A549 (cell line): ENCODE measurements at regions not wholly inside any gene's neighbourhood (a gene's known extent, or its start where the extent isn't known, plus 50 kb on each side); places are given as distances from the start of the nearest gene placed in this dataset.

ENCODE experiments used
- ATAC-seq, 2 experiments: fragments of 200-7000 bp in 1 of 2; fragments of >200 bp in 1 of 2; cut with Nextera tagmentation in 1 of 2; cut with Tn5 transposase in 1 of 2; 3 replicates each; pipeline versions ENCODE4 v1.8.0 to v1.9.1; 2018 to 2020; ENCODE audit warnings: mild to moderate bottlenecking in 1 of 2, moderate library complexity in 1 of 2
- CTCF ChIA-PET: fragments of 300-600 bp; sonication (Branson Sonifier 250); formaldehyde crosslinking; extraction: SDS; loops from one replicate; lab custom pipeline; 2021; ENCODE audit warnings: antibody characterized with exemption, inconsistent platforms; lab: Yijun Ruan, JAX
- POLR2A ChIA-PET: fragments of 350-600 bp; formaldehyde crosslinking; extraction: SDS; loops from one replicate; lab custom pipeline; 2021; ENCODE audit warnings: antibody characterized with exemption, inconsistent platforms; lab: Yijun Ruan, JAX
- DNase-seq, 2 experiments: peaks; one replicate each; pipeline versions ENCODE4 v3.0.0 to v3.0.0-alpha.2; 2011 to 2016; ENCODE audit warnings: low read depth in 1 of 2, low spot score in 1 of 2
- FAIRE-seq: peaks from 2 replicates; lab custom pipeline; 2011; peaks lifted over from hg19 to GRCh38; lab: Jason Lieb, UNC
- H3K27ac ChIP-seq, 2 experiments: fragments of >200 bp; sonication (Bioruptor Twin); formaldehyde crosslinking; 3 replicates each; pipeline ENCODE4 v1.5.1; 2016 to 2017
- H3K4me1 ChIP-seq: fragments of >200 bp; sonication (Bioruptor Twin); formaldehyde crosslinking; 3 replicates; pipeline ENCODE4 v1.6.1; 2016
- H3K4me2 ChIP-seq: fragments of >200 bp; sonication (Bioruptor Twin); formaldehyde crosslinking; 3 replicates; pipeline ENCODE4 v1.6.1; 2016
- H3K4me3 ChIP-seq: fragments of >200 bp; sonication (Bioruptor Twin); formaldehyde crosslinking; 3 replicates; pipeline ENCODE4 v1.5.1; 2016
- H3K9me3 ChIP-seq: fragments of >200 bp; sonication (Bioruptor Twin); formaldehyde crosslinking; 3 replicates; pipeline ENCODE4 v1.6.1; 2016
- CBX2 ChIP-seq: fragments of 200-600 bp; sonication (generic); IDR thresholded peaks from 2 replicates; pipeline ENCODE4 v1.6.1; 2016; ENCODE audit warnings: low read depth, mild to moderate bottlenecking, borderline replicate concordance
- EHF ChIP-seq: fragments of 250-450 bp; sonication (Bioruptor Pico); IDR thresholded peaks from 2 replicates; pipeline ENCODE4 v1.5.0; 2020; ENCODE audit warnings: mild to moderate bottlenecking
- EHMT2 ChIP-seq: fragments of 200-600 bp; sonication (generic); IDR thresholded peaks from 2 replicates; pipeline ENCODE4 v1.6.1; 2016; ENCODE audit warnings: antibody characterized with exemption, low read depth, mild to moderate bottlenecking, moderate library complexity
- ESRRA ChIP-seq: fragments of 150-350 bp; IDR thresholded peaks from 2 replicates; pipeline ENCODE4 v1.6.1; 2014; ENCODE audit warnings: mild to moderate bottlenecking, low read length, borderline replicate concordance
- HOXA7 ChIP-seq: fragments of 250-450 bp; sonication (Bioruptor Pico); IDR thresholded peaks from 2 replicates; pipeline ENCODE4 v1.5.0; 2020; ENCODE audit warnings: mild to moderate bottlenecking, moderate library complexity
- HOXB13 ChIP-seq: fragments of 250-450 bp; sonication (Bioruptor Pico); IDR thresholded peaks from 2 replicates; pipeline ENCODE4 v1.5.0; 2020; ENCODE audit warnings: low read depth, mild to moderate bottlenecking, moderate library complexity
- JUN ChIP-seq, 2 experiments: fragments of >200 bp; sonication (Bioruptor Twin); formaldehyde crosslinking; IDR thresholded peaks; 2 replicates in 1 of 2; 3 replicates in 1 of 2; pipeline ENCODE4 v1.6.1; 2016 to 2017
- POLR2A ChIP-seq: IDR thresholded peaks from 2 replicates; pipeline ENCODE4 v1.6.1; 2012; ENCODE audit warnings: mild to moderate bottlenecking, low read length
- RAD21 ChIP-seq, 2 experiments: fragments of >200 bp in 1 of 2; sonication (Bioruptor Twin) in 1 of 2; formaldehyde crosslinking in 1 of 2; IDR thresholded peaks in 1 of 2; conservative IDR thresholded peaks in 1 of 2; 2 replicates in 1 of 2; 3 replicates in 1 of 2; pipeline ENCODE4 v1.6.1; 2012 to 2018; ENCODE audit warnings: inconsistent platforms in 1 of 2
- RCOR1 ChIP-seq: fragments of 150-350 bp; IDR thresholded peaks from 2 replicates; pipeline ENCODE4 v1.6.1; 2014; ENCODE audit warnings: antibody characterized with exemption, low read length, low read depth
- RFX5 ChIP-seq: fragments of 450-650 bp; IDR thresholded peaks from 2 replicates; pipeline ENCODE4 v1.7.1; 2014; ENCODE audit warnings: antibody characterized with exemption, mild to moderate bottlenecking, moderate library complexity
- SMC3 ChIP-seq: fragments of >200 bp; sonication (Bioruptor Twin); formaldehyde crosslinking; IDR thresholded peaks from 3 replicates; pipeline ENCODE4 v1.6.1; 2018; ENCODE audit warnings: inconsistent platforms
- SREBF2 ChIP-seq: fragments of 450-650 bp; IDR thresholded peaks from 2 replicates; pipeline ENCODE4 v1.6.1; 2014; ENCODE audit warnings: mild to moderate bottlenecking, moderate library complexity
- TFCP2L1 ChIP-seq: fragments of 250-450 bp; sonication (Bioruptor Pico); IDR thresholded peaks from 2 replicates; pipeline ENCODE4 v1.5.0; 2021; ENCODE audit warnings: mild to moderate bottlenecking
- ZC3H11A ChIP-seq: fragments of 450-650 bp; IDR thresholded peaks from 2 replicates; pipeline ENCODE4 v1.6.1; 2014; ENCODE audit warnings: antibody characterized with exemption, mild to moderate bottlenecking
- ZFP36 ChIP-seq: fragments of 450-650 bp; IDR thresholded peaks from 2 replicates; pipeline ENCODE4 v1.6.1; 2014; ENCODE audit warnings: borderline replicate concordance; ENCODE audit not compliant: partially characterized antibody
- ZNF302 ChIP-seq: fragments of 250-450 bp; sonication (Bioruptor Pico); IDR thresholded peaks from 2 replicates; pipeline ENCODE4 v1.9.0; 2021; ENCODE audit warnings: inconsistent platforms, mild to moderate bottlenecking, moderate library complexity
- WGBS: methylation state at CpG from one replicate; pipeline ENCODE4 v1.1.6; 2017; ENCODE audit errors: missing lambda C conversion rate; 5-methylcytosine and 5-hydroxymethylcytosine counted together
- TF ChIP-seq, protein P1 (sequence below): fragments of 250-450 bp; sonication (Bioruptor Pico); IDR thresholded peaks from 2 replicates; pipeline ENCODE4 v1.5.0; 2020; ENCODE audit warnings: low read depth, mild to moderate bottlenecking, moderate library complexity
- TF ChIP-seq, protein P2 (sequence below): fragments of >200 bp; sonication (Bioruptor Twin); formaldehyde crosslinking; IDR thresholded peaks from 2 replicates; pipeline ENCODE4 v1.6.1; 2016
- TF ChIP-seq, protein P3 (sequence below): fragments of >200 bp; sonication (Bioruptor Twin); formaldehyde crosslinking; IDR thresholded peaks from 3 replicates; pipeline ENCODE4 v1.6.1; 2016
- TF ChIP-seq, protein P4 (sequence below): IDR thresholded peaks from 2 replicates; pipeline ENCODE4 v1.6.1; 2012; ENCODE audit warnings: low read depth, borderline replicate concordance
- TF ChIP-seq, protein P5 (sequence below): fragments of >200 bp; sonication (Bioruptor Twin); formaldehyde crosslinking; IDR thresholded peaks from 3 replicates; pipeline ENCODE4 v1.5.1; 2016

DNA sequence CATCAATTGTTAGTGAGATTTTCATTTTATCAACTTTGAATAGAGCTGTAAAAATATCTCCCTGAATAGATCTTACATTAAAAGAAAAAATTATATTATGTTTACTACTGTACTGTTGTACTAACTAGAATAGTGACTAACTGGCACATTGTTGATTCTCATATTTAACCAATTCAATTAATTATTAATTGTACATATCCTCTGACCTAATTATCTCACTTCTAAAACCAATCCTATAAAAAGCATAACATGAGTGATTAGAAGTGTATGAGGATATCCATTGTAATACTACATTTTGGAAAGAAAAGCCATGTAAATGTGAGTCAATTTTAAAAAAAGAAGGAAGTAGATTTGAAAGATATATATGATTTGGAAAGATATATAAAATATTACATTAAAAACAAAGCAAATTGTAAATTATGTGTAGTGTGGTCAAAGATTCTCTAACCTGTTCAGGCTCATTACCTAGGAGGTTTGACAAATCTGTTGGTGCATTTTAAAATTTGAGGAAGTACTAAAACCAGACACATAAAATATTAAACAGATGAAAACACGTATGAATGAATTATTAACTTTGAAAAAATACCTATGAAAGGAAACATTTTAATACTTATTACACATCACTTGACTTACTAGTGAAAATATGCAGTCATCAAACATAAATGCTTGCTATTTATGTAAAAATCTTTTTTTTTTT lies 829.8 kb upstream of the SLC10A2 start:
- no peak overlapping the region for H3K4me2 ChIP-seq
- H3K4me3 ChIP-seq: no peak overlapping the region
- 3% methylated on average over 1 of the region's 1 CpG for WGBS
- DNase-seq (no peak), FAIRE-seq (no peak), ATAC-seq (no peak)
- no peak overlapping the region for H3K27ac ChIP-seq
- TF ChIP-seq, protein P1, sequence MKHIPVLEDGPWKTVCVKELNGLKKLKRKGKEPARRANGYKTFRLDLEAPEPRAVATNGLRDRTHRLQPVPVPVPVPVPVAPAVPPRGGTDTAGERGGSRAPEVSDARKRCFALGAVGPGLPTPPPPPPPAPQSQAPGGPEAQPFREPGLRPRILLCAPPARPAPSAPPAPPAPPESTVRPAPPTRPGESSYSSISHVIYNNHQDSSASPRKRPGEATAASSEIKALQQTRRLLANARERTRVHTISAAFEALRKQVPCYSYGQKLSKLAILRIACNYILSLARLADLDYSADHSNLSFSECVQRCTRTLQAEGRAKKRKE: no peak
- no peak for TF ChIP-seq CBX2
- no peak for TF ChIP-seq ZNF302 (CRISPR knock-in tag)
- TF ChIP-seq, protein P2, sequence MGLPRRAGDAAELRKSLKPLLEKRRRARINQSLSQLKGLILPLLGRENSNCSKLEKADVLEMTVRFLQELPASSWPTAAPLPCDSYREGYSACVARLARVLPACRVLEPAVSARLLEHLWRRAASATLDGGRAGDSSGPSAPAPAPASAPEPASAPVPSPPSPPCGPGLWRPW: no peak
- TF ChIP-seq, protein P3, sequence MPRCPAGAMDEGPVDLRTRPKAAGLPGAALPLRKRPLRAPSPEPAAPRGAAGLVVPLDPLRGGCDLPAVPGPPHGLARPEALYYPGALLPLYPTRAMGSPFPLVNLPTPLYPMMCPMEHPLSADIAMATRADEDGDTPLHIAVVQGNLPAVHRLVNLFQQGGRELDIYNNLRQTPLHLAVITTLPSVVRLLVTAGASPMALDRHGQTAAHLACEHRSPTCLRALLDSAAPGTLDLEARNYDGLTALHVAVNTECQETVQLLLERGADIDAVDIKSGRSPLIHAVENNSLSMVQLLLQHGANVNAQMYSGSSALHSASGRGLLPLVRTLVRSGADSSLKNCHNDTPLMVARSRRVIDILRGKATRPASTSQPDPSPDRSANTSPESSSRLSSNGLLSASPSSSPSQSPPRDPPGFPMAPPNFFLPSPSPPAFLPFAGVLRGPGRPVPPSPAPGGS: no peak
- no peak for TF ChIP-seq JUN (IDR thresholded peaks at IDR 0.05)
- TF ChIP-seq RAD21 (conservative IDR thresholded peaks at IDR 0.05 in 1 of 2, IDR thresholded peaks at IDR 0.05 in 1 of 2): no peak
- TF ChIP-seq EHF (CRISPR knock-in tag): no peak
- no peak for TF ChIP-seq RFX5
- no peak for TF ChIP-seq TFCP2L1
- TF ChIP-seq RCOR1: no peak
- no peak for TF ChIP-seq EHMT2
- ChIA-PET POLR2A (no interaction called here), CTCF (no interaction called here)
- H3K9me3 ChIP-seq: no peaks in the 10 kb centered on the region
- no peaks in the 10 kb centered on the region for H3K4me1 ChIP-seq

DNA sequence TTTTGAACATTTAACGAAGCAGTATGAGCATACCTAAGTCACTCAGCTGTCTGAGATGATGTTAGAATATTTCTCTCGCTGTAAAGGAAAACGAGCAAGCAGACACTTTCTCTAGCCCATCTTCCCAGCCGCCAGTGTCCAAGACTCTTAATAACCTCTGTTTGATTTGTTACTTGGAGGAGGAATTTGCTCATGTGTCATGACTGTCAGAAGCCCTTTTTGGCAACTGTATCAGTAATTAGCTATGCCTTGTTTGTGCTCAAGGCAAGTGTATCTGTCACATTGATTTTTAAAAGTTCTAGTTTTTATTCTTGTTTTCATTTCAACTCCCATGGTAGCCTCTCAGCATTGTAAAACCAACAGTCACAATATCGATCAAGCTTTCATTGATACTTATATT lies 828.4 kb upstream of the SLC10A2 start:
- WGBS: 16% methylated on average over 5 of the region's 5 CpGs
- ChIA-PET CTCF (no interaction called here), POLR2A (no interaction called here)
- no peak overlapping the region for H3K4me3 ChIP-seq
- H3K9me3 ChIP-seq: no peaks in the 10 kb centered on the region
- no peaks in the 10 kb centered on the region for H3K4me1 ChIP-seq
- no peak overlapping the region for H3K27ac ChIP-seq
- ATAC-seq (no peak), FAIRE-seq (no peak), DNase-seq (no peak)
- TF ChIP-seq SREBF2 (no peak), SMC3 (no peak), EHMT2 (no peak), POLR2A (no peak), ZC3H11A (no peak), HOXA7 (CRISPR knock-in tag) (no peak), ESRRA (no peak), EHF (CRISPR knock-in tag) (no peak), HOXB13 (CRISPR knock-in tag) (no peak), ZFP36 (no peak)
- TF ChIP-seq, protein P4, sequence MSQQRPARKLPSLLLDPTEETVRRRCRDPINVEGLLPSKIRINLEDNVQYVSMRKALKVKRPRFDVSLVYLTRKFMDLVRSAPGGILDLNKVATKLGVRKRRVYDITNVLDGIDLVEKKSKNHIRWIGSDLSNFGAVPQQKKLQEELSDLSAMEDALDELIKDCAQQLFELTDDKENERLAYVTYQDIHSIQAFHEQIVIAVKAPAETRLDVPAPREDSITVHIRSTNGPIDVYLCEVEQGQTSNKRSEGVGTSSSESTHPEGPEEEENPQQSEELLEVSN: no peak
- TF ChIP-seq, protein P5, sequence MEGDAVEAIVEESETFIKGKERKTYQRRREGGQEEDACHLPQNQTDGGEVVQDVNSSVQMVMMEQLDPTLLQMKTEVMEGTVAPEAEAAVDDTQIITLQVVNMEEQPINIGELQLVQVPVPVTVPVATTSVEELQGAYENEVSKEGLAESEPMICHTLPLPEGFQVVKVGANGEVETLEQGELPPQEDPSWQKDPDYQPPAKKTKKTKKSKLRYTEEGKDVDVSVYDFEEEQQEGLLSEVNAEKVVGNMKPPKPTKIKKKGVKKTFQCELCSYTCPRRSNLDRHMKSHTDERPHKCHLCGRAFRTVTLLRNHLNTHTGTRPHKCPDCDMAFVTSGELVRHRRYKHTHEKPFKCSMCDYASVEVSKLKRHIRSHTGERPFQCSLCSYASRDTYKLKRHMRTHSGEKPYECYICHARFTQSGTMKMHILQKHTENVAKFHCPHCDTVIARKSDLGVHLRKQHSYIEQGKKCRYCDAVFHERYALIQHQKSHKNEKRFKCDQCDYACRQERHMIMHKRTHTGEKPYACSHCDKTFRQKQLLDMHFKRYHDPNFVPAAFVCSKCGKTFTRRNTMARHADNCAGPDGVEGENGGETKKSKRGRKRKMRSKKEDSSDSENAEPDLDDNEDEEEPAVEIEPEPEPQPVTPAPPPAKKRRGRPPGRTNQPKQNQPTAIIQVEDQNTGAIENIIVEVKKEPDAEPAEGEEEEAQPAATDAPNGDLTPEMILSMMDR: no peak
- no peak overlapping the region for H3K4me2 ChIP-seq
